ENCODE measurements at regions not wholly inside any gene's neighbourhood (a gene's known extent, or its start where the extent isn't known, plus 50 kb on each side); places are given as distances from the start of the nearest gene placed in this dataset.
"Not testable (repeated sequence)": the region's sequence is repeated elsewhere in the genome, so short reads cannot be mapped to it uniquely, and the experiment has no call there.

GRCh38 chr11:70892889-70893288 is 359.5 kb downstream of the SHANK2 start:
- no peak for DNase-seq (ENCODE audit: low spot score)

DNA sequence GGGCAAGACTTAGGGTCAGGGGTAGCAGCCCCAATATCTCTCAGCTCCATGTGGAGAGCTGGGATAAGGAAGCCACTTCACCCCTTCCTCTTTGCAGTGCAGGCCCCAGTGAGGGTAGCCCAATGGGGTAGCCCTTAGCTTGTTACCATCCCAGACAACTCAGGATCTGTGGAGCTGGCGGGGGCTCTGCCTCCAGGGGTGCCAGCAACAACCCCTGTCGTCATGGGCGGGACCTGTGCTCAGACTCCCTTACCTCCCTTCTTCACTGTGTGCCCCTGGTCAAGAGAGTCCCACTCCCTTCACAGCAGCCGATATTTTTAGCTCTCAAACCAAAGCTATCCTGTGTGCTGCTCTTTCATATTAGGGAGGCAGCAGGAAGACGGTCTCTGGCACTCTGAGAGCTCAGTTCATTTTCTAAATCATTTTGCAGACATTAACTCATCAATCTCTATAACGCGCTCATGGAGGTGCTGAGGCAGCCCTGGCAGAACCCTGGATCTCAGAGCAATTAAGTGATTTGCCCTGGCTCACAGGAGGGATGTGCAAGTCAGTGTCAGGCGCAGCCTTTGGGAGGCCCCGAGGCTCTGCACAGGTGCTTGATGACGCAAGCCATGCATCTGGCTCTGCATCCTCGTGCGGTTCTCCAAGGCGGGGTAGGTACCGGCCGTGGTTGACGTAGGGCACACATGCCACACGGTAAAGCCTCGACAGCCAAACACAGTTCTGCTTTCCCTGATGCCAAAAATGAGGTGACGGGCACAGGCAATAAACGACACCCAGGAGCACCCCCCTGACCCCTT is 357.6 kb downstream of the SHANK2 start:
- DNase-seq (ENCODE audit: low spot score) = no peak

DNA sequence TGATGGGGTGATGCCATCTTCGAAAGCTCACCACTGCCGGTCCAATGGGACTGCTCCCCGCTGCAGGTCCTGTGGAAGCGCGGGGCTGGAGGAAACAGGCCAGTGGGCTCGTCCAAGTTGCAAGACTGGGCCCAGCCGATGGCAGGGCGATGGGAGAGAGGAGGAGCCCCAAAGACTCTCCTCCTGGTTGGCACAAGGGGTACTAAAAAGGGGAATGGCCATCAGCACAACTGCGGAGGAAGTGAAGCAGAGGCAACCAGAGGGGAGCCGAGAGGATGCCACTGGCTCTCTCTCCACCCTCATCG is 357.1 kb downstream of the SHANK2 start:
- no peak for DNase-seq (ENCODE audit: low spot score)

- DNase-seq (ENCODE audit: low spot score) = no peak
Observed at GRCh38 chr11:70897429-70897828, 354.9 kb downstream of the SHANK2 start.

GRCh38 chr11:70899616-70900015 is 352.8 kb downstream of the SHANK2 start:
- no peak for DNase-seq (ENCODE audit: low spot score)

DNA sequence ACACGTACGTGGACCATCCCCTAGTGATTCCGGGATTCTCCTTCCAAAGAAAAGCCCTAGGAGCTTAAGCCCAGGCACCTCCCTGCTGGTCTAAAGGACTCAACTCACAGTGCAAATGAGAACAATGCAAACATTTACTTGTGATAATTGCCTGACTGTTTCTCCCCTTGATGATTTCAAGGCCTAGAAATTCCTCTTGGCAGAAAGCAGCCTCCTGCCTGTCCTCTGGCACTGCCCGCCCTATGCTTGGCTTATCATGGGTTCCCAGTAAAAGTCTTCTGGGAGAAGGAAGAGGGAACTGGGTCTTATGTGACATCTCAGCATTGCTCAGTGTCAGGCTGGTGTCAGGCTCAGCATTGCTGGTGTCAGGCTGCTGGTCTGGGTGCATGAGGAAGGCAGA is 351.8 kb downstream of the SHANK2 start:
- no peak for DNase-seq (ENCODE audit: low spot score)

GRCh38 chr11:70901951-70902521 is 350.3 kb downstream of the SHANK2 start:
- DNase-seq (ENCODE audit: low spot score) = no peak

GRCh38 chr11:70903229-70903628 is 349.1 kb downstream of the SHANK2 start:
- not testable (repeated sequence) for DNase-seq (ENCODE audit: low spot score)

GRCh38 chr11:70906101-70906500 is 346.3 kb downstream of the SHANK2 start:
- no peak for DNase-seq (ENCODE audit: low spot score)

- no peak for DNase-seq (ENCODE audit: low spot score)
Observed at GRCh38 chr11:70908223-70908622, 344.2 kb downstream of the SHANK2 start.

DNA sequence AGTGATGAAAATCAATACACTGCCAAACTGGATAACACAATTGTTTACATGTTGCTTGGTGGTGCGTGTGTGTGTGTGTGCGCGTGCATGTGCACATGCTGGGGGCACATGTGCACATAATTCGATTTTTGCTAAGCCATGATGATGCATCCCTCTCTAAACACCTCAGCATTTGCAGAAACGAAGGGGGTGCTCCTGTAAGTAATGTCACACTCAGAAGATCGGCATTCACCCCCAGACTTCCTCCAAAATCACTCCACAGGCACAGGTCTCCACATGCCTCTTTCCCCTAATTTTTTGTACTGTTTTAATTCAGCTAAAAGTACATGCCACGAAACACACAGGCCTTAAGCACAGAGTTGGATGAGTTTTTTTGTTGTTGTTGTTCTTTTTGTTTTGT is 341.5 kb downstream of the SHANK2 start:
- no peak for DNase-seq (ENCODE audit: low spot score)

- DNase-seq (ENCODE audit: low spot score) = no peak
Observed at GRCh38 chr11:70912226-70912840, 340.0 kb downstream of the SHANK2 start.

DNA sequence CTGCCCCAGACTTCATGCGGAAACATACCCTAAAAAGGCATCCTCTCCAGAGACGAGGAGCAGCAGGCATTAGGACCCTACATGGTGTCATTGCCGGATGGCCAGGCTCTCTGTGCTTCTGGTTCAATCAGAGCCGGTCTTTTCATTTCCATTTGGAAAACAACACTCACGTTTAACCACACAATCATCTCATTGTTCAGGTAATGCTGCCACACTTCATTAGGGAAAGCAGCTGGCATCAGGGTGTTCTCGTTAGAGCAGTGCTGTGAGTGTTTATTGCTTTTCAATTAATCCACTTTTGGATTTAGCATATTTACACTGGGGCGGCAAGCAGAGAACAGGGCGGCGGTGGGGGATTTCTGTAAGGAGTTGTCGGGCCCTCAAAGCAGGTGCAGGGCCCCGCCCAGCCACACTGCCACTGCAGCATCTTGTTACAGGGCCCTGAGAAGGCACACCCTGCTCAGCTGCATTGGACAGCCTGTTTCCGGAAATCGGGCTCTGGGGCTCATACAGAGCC is 338.6 kb downstream of the SHANK2 start:
- no peak for DNase-seq (ENCODE audit: low spot score)

DNA sequence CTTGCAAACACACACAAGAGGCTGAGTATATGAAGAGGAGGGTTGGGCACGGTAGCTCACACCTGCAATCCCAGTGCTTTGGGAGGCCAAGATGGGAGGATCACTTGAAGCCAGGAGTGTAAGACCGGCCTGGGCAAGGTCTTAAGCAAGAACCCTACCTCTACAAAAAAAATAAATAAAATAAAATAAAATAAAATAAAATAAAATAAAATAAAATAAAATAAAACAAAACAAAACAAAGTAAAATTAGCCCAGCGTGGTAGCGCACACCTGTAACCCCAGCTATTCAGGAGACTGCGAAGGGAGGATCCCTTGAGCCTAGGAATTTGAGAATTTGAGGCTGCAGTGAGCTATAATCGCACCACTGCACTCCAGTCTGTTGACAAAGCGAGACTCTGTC is 337.9 kb downstream of the SHANK2 start:
- no peak for DNase-seq (ENCODE audit: low spot score)

GRCh38 chr11:70915158-70915985 is 337.0 kb downstream of the SHANK2 start:
- DNase-seq (ENCODE audit: low spot score) = no peak

DNA sequence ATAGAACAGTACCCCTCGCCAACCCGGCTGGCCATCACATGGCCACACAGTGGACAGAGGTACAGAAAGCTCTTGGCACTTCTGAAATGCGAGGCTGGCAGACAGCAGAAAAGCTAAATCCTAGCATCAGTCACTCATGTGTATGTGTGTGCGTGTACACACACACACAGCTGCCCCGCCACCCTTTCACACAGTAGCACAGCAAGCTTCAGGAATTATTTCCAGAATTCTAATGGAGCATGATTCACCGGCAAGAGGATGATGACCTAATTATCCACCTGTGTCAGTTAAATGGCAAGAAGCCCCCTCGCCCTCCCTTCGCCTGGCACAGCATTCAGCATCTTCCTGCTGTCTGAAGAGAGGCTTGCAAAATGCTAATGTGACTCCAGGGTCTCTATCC is 336.0 kb downstream of the SHANK2 start:
- DNase-seq (ENCODE audit: low spot score) = no peak

DNA sequence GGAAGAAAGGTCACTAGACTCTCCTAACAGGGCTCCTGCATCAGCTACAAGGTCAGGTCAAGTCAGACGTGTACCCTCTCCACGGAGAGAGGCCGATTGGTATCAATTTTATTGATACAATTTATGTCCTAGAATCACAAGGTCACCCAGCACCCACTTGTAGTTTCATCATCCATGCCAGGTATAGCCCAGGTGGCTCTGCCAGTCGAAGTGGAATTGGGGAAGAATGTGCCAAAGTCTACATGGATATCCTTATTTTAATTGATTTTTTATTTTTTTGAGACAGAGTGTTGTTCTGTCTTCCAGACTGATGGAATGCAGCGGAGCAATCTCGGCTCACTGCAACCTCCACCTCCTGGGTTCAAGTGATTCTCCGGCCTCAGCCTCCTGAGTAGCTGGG is 334.1 kb downstream of the SHANK2 start:
- no peak for DNase-seq (ENCODE audit: low spot score)

DNA sequence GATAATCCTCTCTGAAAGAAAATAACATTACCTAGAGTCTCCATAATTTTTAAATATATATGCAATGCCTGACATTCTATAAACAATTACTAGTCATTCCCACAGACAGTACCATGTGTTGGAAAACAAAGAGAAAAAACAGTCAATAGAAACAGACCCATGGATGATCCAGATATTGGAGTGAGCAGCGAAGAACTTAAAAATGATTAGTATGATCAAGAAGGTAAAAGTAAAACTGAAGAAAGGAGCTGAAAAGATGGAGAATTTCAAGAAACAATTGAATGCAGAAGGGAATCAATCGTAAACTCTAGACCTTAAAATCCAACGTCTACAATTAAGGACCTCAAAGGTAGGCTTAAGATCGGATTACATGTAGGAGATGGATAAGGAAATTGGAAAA is 330.6 kb downstream of the SHANK2 start:
- DNase-seq (ENCODE audit: low spot score) = no peak

DNA sequence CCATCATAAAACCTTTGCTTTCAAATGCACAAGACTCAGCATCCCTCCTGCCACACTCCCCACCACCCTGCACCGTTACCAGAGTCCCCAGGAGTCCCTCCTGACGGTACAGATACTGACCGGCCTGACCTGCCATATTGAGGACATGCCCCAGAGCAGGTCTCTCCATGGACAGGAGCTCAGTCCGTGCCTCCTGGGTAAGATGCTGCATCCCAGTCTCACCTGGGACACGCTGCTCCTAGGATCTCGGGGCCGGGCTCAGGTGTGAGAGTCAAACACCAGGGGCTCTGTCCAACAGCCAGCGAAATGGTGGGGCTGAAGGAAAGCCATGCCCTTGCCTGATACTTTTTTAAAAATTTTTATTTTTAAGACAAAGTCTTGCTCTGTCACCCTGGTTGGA is 328.3 kb downstream of the SHANK2 start:
- no peak for DNase-seq (ENCODE audit: low spot score)

- no peak for DNase-seq (ENCODE audit: low spot score)
Observed at GRCh38 chr11:70925238-70925637, 327.1 kb downstream of the SHANK2 start.

GRCh38 chr11:70926543-70927201 is 325.7 kb downstream of the SHANK2 start:
- DNase-seq (ENCODE audit: low spot score) = no peak

Measured in mucosa of gallbladder (tissue), 1 donor.